ENCODE measurements at regions not wholly inside any gene's neighbourhood (a gene's known extent, or its start where the extent isn't known, plus 50 kb on each side); places are given as distances from the start of the nearest gene placed in this dataset.

DNA sequence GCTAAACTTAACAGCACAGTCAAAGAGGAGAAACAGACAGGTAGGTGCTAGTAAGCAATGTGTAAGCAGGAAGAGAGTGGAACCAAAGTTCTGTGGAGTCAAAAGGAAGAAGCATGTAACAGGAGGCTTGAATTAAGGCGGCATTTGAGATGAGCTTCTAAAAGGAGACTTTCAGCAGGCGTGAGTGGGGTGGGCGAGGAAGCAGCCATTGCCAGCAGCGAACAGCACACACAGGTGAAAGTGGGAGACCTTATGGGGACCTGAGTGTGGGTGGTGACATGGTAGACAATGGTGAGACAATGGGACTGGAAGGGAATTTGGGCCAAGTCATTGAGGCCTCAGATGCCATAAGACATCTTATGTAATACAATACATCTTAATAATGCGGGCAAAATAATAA lies 195.0 kb downstream of the PAX1 start:
- peaks cover 0 to 3% (median 0%) of the 10 kb centered on the region in 4 donors for H3K9me3 ChIP-seq (ENCODE audit: control insufficient read depth in 4 of 4, insufficient read depth in 3 of 4, low read length in 3 of 4)
- H3K4me1 ChIP-seq (ENCODE audit: control insufficient read depth in 5 of 5, insufficient read depth in 5 of 5, low read length in 5 of 5): no peaks in the 10 kb centered on the region
- 87 to 95% methylated on average over 5 of the region's 5 CpGs for WGBS, 2 donors
- no peak overlapping the region for H3K9ac ChIP-seq (ENCODE audit: insufficient read depth in 1 of 2, low read length in 2 of 2)
- H3K27me3 ChIP-seq (ENCODE audit: control insufficient read depth in 3 of 3, insufficient read depth in 3 of 3, low read length in 2 of 3): no peaks in the 10 kb centered on the region
- no peak overlapping the region for H3K27ac ChIP-seq (ENCODE audit: low read depth in 1 of 2, low read length in 1 of 2)
- ATAC-seq (ENCODE audit: insufficient read depth, low FRiP score) (no peak), DNase-seq (no peak)
- no peaks in the 10 kb centered on the region for H3K36me3 ChIP-seq (ENCODE audit: control insufficient read depth in 4 of 4, insufficient read depth in 4 of 4, low read length in 4 of 4)
- H3K4me3 ChIP-seq: no peak overlapping the region
- TF ChIP-seq, protein P1, sequence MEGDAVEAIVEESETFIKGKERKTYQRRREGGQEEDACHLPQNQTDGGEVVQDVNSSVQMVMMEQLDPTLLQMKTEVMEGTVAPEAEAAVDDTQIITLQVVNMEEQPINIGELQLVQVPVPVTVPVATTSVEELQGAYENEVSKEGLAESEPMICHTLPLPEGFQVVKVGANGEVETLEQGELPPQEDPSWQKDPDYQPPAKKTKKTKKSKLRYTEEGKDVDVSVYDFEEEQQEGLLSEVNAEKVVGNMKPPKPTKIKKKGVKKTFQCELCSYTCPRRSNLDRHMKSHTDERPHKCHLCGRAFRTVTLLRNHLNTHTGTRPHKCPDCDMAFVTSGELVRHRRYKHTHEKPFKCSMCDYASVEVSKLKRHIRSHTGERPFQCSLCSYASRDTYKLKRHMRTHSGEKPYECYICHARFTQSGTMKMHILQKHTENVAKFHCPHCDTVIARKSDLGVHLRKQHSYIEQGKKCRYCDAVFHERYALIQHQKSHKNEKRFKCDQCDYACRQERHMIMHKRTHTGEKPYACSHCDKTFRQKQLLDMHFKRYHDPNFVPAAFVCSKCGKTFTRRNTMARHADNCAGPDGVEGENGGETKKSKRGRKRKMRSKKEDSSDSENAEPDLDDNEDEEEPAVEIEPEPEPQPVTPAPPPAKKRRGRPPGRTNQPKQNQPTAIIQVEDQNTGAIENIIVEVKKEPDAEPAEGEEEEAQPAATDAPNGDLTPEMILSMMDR (IDR thresholded peaks at IDR 0.05; ENCODE audit: control extremely low read depth, extremely low read depth): no peak

DNA sequence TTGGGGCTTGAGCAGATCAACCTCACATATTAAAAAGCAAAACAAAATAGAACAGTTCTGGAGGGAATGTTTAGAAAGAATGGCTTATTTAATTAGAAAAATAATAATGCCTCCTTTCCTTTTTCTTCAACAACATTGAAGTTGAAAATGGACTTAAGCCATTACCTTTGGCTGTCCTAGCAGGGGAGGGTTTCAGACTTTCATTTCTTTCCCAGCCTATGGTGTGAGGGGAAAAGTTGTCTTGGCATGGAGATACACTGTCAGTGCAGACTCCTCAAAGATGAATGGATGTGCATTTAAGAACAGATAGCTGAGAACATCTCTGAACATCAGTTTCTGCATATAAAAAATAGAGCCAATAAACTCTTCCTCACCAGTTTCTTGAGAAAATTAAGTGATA lies 169.5 kb downstream of the PAX1 start:
- no peak overlapping the region for H3K9ac ChIP-seq (ENCODE audit: insufficient read depth in 1 of 2, low read length in 2 of 2)
- peaks cover 0 to 4% (median 1%) of the 10 kb centered on the region in 4 donors for H3K9me3 ChIP-seq (ENCODE audit: control insufficient read depth in 4 of 4, insufficient read depth in 3 of 4, low read length in 3 of 4)
- no peak overlapping the region for H3K4me3 ChIP-seq
- ATAC-seq (ENCODE audit: insufficient read depth, low FRiP score) (no peak), DNase-seq (no peak)
- TF ChIP-seq, protein P1 (IDR thresholded peaks at IDR 0.05; ENCODE audit: control extremely low read depth, extremely low read depth): no peak
- no peak overlapping the region for H3K27ac ChIP-seq (ENCODE audit: low read depth in 1 of 2, low read length in 1 of 2)
- H3K4me1 ChIP-seq (ENCODE audit: control insufficient read depth in 5 of 5, insufficient read depth in 5 of 5, low read length in 5 of 5): no peaks in the 10 kb centered on the region
- no peaks in the 10 kb centered on the region for H3K36me3 ChIP-seq (ENCODE audit: control insufficient read depth in 4 of 4, insufficient read depth in 4 of 4, low read length in 4 of 4)
- no peaks in the 10 kb centered on the region for H3K27me3 ChIP-seq (ENCODE audit: control insufficient read depth in 3 of 3, insufficient read depth in 3 of 3, low read length in 2 of 3)

DNA sequence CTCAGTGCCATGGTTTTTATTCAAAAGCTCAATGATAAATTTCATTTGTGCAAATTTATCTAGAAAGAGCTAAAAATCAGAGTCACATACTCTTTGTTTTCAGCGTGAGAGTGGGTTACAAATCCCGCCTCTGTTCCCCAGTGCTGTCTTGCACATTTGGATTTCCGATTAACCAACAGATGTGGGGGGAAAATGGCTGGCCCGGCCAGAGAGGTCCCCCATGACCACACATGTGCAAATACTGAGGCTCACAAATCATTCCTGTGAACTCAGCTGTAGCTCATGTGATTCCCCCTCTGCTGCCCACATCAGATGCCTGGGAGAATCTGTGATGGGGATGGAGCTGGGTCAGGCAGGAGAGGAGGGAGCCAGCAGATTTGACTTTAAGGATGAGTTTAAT lies 168.7 kb downstream of the PAX1 start:
- 82 to 84% methylated on average over 4 of the region's 4 CpGs for WGBS, 2 donors
- no peak for DNase-seq
- no peak overlapping the region for H3K4me3 ChIP-seq
- H3K36me3 ChIP-seq (ENCODE audit: control insufficient read depth in 4 of 4, insufficient read depth in 4 of 4, low read length in 4 of 4): no peaks in the 10 kb centered on the region
- TF ChIP-seq, protein P1 (IDR thresholded peaks at IDR 0.05; ENCODE audit: control extremely low read depth, extremely low read depth): no peak
- H3K9me3 ChIP-seq (ENCODE audit: control insufficient read depth in 4 of 4, insufficient read depth in 3 of 4, low read length in 3 of 4): peaks cover 0 to 4% (median 1%) of the 10 kb centered on the region in 4 donors
- H3K27ac ChIP-seq (ENCODE audit: low read depth in 1 of 2, low read length in 1 of 2): no peak overlapping the region
- no peak overlapping the region for H3K9ac ChIP-seq (ENCODE audit: insufficient read depth in 1 of 2, low read length in 2 of 2)
- H3K4me1 ChIP-seq (ENCODE audit: control insufficient read depth in 5 of 5, insufficient read depth in 5 of 5, low read length in 5 of 5): no peaks in the 10 kb centered on the region
- ATAC-seq (ENCODE audit: insufficient read depth, low FRiP score): no peak
- H3K27me3 ChIP-seq (ENCODE audit: control insufficient read depth in 3 of 3, insufficient read depth in 3 of 3, low read length in 2 of 3): no peaks in the 10 kb centered on the region

DNA sequence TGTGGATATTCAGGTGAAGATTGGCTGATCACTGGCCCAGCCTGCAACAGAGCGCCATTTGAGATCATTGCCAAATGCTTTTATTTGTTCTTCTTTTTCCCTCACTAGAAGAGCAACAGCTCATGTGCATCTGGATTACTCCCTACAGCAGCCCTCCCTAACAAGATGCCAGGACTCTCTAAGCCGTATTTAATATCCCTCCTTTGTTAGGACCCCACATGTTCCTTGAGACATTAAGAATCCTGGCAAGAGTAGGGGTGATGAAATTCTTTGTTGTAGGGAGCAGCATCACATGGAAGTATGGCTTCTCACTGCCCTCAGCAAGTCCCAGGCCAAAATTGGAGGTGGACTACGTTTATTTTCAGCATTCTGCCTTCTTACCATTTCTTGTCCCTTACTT lies 167.8 kb downstream of the PAX1 start:
- Histone ChIP-seq H3K4me3 (no peak overlapping the region), H3K4me1 (ENCODE audit: control insufficient read depth in 5 of 5, insufficient read depth in 5 of 5, low read length in 5 of 5) (no peaks in the 10 kb centered on the region), H3K36me3 (ENCODE audit: control insufficient read depth in 4 of 4, insufficient read depth in 4 of 4, low read length in 4 of 4) (no peaks in the 10 kb centered on the region), H3K27ac (ENCODE audit: low read depth in 1 of 2, low read length in 1 of 2) (no peak overlapping the region), H3K27me3 (ENCODE audit: control insufficient read depth in 3 of 3, insufficient read depth in 3 of 3, low read length in 2 of 3) (no peaks in the 10 kb centered on the region), H3K9me3 (ENCODE audit: control insufficient read depth in 4 of 4, insufficient read depth in 3 of 4, low read length in 3 of 4) (peaks cover 0 to 4% (median 1%) of the 10 kb centered on the region in 4 donors), H3K9ac (ENCODE audit: insufficient read depth in 1 of 2, low read length in 2 of 2) (no peak overlapping the region)
- no peak for ATAC-seq (ENCODE audit: insufficient read depth, low FRiP score)
- TF ChIP-seq, protein P1 (IDR thresholded peaks at IDR 0.05; ENCODE audit: control extremely low read depth, extremely low read depth): no peak
- 76 to 87% methylated on average over 3 of the region's 3 CpGs for WGBS, 2 donors
- no peak for DNase-seq
